ENCODE measurements at regions not wholly inside any gene's neighbourhood (a gene's known extent, or its start where the extent isn't known, plus 50 kb on each side); places are given as distances from the start of the nearest gene placed in this dataset.

DNA sequence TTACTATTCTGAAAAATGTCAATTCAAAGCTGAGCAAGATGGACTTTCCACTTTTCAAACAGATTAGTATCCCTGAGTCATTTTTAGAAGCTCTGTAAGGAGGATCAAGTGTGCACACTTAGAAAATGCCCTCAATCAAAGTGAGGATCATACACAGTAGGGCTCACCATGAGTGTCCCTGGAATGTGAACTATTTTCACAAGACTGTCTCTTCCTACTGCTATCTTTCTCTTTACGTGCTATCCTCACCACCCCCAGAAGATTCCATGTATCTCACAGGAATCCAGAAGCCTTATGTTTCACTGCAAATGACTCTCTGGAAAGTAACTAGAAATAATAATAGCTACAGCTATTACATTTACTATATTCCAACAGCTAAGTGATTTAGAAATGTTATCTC lies 349.9 kb upstream of the TGFBR2 start:
- TF ChIP-seq POLR2AphosphoS5 (IDR thresholded peaks at IDR 0.05) (no peak), EZH2 (IDR thresholded peaks at IDR 0.05; ENCODE audit: borderline replicate concordance, insufficient read depth, low read length, poor library complexity, severe bottlenecking) (no peak), EP300 (conservative IDR thresholded peaks at IDR 0.05; ENCODE audit: poor library complexity, severe bottlenecking) (no peak), SMC3 (conservative IDR thresholded peaks at IDR 0.05; ENCODE audit: poor library complexity) (no peak), MXI1 (conservative IDR thresholded peaks at IDR 0.05; ENCODE audit: poor library complexity, severe bottlenecking) (no peak), RAD21 (conservative IDR thresholded peaks at IDR 0.05) (no peak)
- TF ChIP-seq, protein P1, sequence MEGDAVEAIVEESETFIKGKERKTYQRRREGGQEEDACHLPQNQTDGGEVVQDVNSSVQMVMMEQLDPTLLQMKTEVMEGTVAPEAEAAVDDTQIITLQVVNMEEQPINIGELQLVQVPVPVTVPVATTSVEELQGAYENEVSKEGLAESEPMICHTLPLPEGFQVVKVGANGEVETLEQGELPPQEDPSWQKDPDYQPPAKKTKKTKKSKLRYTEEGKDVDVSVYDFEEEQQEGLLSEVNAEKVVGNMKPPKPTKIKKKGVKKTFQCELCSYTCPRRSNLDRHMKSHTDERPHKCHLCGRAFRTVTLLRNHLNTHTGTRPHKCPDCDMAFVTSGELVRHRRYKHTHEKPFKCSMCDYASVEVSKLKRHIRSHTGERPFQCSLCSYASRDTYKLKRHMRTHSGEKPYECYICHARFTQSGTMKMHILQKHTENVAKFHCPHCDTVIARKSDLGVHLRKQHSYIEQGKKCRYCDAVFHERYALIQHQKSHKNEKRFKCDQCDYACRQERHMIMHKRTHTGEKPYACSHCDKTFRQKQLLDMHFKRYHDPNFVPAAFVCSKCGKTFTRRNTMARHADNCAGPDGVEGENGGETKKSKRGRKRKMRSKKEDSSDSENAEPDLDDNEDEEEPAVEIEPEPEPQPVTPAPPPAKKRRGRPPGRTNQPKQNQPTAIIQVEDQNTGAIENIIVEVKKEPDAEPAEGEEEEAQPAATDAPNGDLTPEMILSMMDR (IDR thresholded peaks at IDR 0.05; ENCODE audit: poor library complexity, severe bottlenecking) = no peak
- TF ChIP-seq, protein P2, sequence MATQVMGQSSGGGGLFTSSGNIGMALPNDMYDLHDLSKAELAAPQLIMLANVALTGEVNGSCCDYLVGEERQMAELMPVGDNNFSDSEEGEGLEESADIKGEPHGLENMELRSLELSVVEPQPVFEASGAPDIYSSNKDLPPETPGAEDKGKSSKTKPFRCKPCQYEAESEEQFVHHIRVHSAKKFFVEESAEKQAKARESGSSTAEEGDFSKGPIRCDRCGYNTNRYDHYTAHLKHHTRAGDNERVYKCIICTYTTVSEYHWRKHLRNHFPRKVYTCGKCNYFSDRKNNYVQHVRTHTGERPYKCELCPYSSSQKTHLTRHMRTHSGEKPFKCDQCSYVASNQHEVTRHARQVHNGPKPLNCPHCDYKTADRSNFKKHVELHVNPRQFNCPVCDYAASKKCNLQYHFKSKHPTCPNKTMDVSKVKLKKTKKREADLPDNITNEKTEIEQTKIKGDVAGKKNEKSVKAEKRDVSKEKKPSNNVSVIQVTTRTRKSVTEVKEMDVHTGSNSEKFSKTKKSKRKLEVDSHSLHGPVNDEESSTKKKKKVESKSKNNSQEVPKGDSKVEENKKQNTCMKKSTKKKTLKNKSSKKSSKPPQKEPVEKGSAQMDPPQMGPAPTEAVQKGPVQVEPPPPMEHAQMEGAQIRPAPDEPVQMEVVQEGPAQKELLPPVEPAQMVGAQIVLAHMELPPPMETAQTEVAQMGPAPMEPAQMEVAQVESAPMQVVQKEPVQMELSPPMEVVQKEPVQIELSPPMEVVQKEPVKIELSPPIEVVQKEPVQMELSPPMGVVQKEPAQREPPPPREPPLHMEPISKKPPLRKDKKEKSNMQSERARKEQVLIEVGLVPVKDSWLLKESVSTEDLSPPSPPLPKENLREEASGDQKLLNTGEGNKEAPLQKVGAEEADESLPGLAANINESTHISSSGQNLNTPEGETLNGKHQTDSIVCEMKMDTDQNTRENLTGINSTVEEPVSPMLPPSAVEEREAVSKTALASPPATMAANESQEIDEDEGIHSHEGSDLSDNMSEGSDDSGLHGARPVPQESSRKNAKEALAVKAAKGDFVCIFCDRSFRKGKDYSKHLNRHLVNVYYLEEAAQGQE (IDR thresholded peaks at IDR 0.05; ENCODE audit: borderline replicate concordance) = no peak

Data from neural cell (in vitro differentiated cells).